ENCODE measurements at regions not wholly inside any gene's neighbourhood (a gene's known extent, or its start where the extent isn't known, plus 50 kb on each side); places are given as distances from the start of the nearest gene placed in this dataset.

DNA sequence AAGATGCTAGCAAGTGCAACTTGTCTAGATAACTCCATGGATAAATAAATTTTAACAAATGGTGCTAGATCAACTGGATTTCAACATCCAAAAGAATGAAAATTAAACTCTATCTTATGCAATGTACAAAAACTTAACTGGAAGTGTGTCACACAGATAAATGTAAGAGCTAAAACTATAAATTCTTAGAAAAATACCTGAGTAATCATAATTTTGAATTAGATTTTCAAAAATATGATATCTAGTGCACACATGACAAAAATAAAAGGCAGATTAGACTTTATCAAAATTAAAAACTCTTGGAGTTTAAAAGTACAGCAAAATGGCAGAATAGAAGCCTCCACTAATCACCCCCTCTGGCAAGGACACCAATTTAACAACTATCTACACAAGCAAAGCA lies 1791.2 kb upstream of the CDH6 start:
- TF ChIP-seq, protein P1, sequence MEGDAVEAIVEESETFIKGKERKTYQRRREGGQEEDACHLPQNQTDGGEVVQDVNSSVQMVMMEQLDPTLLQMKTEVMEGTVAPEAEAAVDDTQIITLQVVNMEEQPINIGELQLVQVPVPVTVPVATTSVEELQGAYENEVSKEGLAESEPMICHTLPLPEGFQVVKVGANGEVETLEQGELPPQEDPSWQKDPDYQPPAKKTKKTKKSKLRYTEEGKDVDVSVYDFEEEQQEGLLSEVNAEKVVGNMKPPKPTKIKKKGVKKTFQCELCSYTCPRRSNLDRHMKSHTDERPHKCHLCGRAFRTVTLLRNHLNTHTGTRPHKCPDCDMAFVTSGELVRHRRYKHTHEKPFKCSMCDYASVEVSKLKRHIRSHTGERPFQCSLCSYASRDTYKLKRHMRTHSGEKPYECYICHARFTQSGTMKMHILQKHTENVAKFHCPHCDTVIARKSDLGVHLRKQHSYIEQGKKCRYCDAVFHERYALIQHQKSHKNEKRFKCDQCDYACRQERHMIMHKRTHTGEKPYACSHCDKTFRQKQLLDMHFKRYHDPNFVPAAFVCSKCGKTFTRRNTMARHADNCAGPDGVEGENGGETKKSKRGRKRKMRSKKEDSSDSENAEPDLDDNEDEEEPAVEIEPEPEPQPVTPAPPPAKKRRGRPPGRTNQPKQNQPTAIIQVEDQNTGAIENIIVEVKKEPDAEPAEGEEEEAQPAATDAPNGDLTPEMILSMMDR (IDR thresholded peaks at IDR 0.05), result no peak
- no peak for TF ChIP-seq POLR2AphosphoS5 (IDR thresholded peaks at IDR 0.05; ENCODE audit: insufficient read depth in 1 of 2, low read depth in 1 of 2)
